Mucosa of descending colon (tissue), 3 donors: ENCODE measurements at regions not wholly inside any gene's neighbourhood (a gene's known extent, or its start where the extent isn't known, plus 50 kb on each side); places are given as distances from the start of the nearest gene placed in this dataset.
A peak's percentile ranks its signal among the peaks of the same experiment; 100 is the strongest.

ENCODE experiments used
- ATAC-seq: fragments of 200-7000 bp; cut with Tn5 transposase; one replicate; pipeline ENCODE4 v1.9.1; 2020; ENCODE audit warnings: mild to moderate bottlenecking, moderate library complexity
- DNase-seq, 3 donors: peaks; one replicate each; pipeline ENCODE4 v3.0.0-alpha.2; 2020
- H3K36me3 ChIP-seq: fragments of 200-600 bp; one replicate; pipeline ENCODE4 v1.8.0; 2021; ENCODE audit warnings: low read depth, mild to moderate bottlenecking
- H3K4me1 ChIP-seq: fragments of 200-600 bp; one replicate; pipeline ENCODE4 v1.8.0; 2021; ENCODE audit warnings: low read depth, mild to moderate bottlenecking
- H3K4me3 ChIP-seq: fragments of 200-600 bp; one replicate; pipeline ENCODE4 v1.8.0; 2021; ENCODE audit warnings: mild to moderate bottlenecking
- H3K9me3 ChIP-seq: fragments of 200-600 bp; one replicate; pipeline ENCODE4 v1.8.0; 2021; ENCODE audit warnings: mild to moderate bottlenecking
- intact Hi-C, 2 donors: fragments of 100-400 bp; cut with DNase I in 1 of 2; cut with micrococcal nuclease in 1 of 2; formaldehyde crosslinking; loops; one replicate each; pipeline versions ENCODE4 v1.11.0 to v1.11.1; 2022; cut with DNase I, micrococcal nuclease
- TF ChIP-seq, protein P1 (sequence below): fragments of 200-600 bp; IDR thresholded peaks from one replicate; pipeline ENCODE4 v1.8.0; 2022; ENCODE audit warnings: antibody characterized with exemption, mild to moderate bottlenecking
- donor health status: DM: no; HTN: no; CAD: no; lungs with moderate emphysema.
- donor health status: DM: no; HTN: no; CAD: no.
- donor health status: DM: no; HTN: yes; CAD: no.

DNA sequence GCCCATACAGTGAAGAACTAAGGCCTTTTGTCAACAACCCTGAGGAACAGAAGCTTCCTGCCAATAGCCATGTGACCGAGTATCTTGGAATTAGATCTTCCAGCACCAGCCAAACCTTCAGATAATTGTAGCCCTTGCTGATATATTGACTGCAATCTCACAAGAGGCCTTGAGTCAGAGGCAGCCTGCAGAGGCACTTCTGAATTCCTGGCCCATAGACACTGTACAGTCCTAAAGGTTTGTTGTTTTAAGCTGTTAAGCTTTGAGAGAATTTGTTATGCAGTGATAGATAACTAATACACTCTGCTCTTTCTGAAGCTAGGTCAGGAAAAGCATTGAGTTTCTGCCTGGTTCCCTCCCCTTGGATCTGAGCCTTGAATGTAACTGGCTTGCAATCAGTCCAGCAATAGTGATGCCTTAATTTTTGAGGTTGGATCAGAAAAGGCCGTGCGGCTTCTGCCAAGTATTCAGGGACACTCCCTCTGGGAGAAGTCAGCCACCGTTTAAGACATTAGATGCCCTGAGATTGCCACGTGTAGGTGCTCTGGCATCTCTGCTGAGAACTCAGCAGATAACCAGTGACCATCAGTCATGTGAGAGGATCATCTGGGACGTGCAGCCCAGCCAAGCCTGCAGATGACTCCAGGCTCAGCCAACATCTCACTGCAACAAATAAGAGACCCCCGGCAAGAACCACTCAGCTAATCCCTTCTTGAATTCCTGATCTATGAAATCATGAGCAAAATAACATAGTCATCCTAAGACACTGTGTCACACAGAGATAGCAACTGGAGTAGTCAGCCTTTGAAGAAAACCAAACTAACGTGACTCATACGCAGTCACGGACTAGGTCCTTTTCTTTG, 126.8 kb upstream of the STC2 start:
- Histone ChIP-seq H3K4me1 (no peaks in the 10 kb centered on the region), H3K36me3 (no peaks in the 10 kb centered on the region), H3K9me3 (no peaks in the 10 kb centered on the region), H3K4me3 (no peak overlapping the region)
- TF ChIP-seq, protein P1, sequence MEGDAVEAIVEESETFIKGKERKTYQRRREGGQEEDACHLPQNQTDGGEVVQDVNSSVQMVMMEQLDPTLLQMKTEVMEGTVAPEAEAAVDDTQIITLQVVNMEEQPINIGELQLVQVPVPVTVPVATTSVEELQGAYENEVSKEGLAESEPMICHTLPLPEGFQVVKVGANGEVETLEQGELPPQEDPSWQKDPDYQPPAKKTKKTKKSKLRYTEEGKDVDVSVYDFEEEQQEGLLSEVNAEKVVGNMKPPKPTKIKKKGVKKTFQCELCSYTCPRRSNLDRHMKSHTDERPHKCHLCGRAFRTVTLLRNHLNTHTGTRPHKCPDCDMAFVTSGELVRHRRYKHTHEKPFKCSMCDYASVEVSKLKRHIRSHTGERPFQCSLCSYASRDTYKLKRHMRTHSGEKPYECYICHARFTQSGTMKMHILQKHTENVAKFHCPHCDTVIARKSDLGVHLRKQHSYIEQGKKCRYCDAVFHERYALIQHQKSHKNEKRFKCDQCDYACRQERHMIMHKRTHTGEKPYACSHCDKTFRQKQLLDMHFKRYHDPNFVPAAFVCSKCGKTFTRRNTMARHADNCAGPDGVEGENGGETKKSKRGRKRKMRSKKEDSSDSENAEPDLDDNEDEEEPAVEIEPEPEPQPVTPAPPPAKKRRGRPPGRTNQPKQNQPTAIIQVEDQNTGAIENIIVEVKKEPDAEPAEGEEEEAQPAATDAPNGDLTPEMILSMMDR, result no peak
- DNase-seq (peak in 1 of 3 donors; percentile 3), ATAC-seq (peak; percentile 14)
- intact Hi-C loops, result no loop called here

GRCh38 chr5:173454361-173454735, 126.1 kb upstream of the STC2 start:
- H3K9me3 ChIP-seq, result no peaks in the 10 kb centered on the region
- no peak overlapping the region for H3K4me3 ChIP-seq
- TF ChIP-seq, protein P1, result no peak
- H3K36me3 ChIP-seq, result no peaks in the 10 kb centered on the region
- H3K4me1 ChIP-seq, result no peaks in the 10 kb centered on the region
- no peak for ATAC-seq
- intact Hi-C loops, result no loop called here
- DNase-seq, result no peak

- DNase-seq, result no peak
- intact Hi-C loops, result no loop called here
- Histone ChIP-seq H3K4me1 (no peaks in the 10 kb centered on the region), H3K36me3 (no peaks in the 10 kb centered on the region), H3K4me3 (no peak overlapping the region), H3K9me3 (no peaks in the 10 kb centered on the region)
- TF ChIP-seq, protein P1, result no peak
- ATAC-seq, result no peak
Measured at GRCh38 chr5:173453167-173453566, 125.0 kb upstream of the STC2 start.

DNA sequence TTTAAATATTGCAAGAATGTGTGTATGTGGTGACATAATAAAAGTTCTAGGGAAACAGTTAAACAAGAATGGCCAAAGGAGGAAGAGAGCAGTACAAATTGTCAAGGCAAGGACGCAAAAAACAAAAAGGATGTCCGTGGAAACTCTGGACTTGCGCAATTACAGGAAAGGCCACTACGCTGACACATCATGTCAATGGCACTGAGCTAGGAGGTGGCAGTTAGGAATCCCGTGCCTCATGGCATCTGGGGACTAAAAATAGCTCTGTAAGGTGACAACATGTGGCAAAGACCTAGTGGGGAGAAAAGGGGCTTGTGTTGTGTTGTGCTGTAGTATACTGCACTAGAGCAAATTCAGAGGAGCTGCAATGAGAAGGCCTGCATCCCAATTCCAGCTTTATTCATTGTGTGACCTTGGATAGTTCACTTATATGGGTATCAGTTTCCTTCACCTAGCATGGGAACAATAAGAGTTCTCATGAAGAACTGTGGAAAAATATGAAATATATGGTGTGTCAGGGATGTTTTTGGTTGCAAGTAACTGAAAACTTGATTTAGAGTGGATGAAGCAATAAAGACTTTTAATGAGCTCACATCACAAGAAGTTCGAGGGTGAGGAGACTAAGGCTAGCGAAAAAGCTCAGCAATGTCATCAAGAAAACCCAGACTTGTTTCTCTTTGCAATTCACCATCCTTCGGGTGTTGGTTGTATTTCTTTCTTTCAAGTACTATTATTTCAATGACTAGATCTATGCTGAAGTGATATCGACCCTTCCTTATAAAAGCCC, 124.1 kb upstream of the STC2 start:
- intact Hi-C loops, result no loop called here
- Histone ChIP-seq H3K4me1 (no peaks in the 10 kb centered on the region), H3K36me3 (no peaks in the 10 kb centered on the region), H3K9me3 (no peaks in the 10 kb centered on the region), H3K4me3 (no peak overlapping the region)
- no peak for ATAC-seq
- peak in 1 of 3 donors; percentile 2 for DNase-seq
- TF ChIP-seq, protein P1, result no peak

DNA sequence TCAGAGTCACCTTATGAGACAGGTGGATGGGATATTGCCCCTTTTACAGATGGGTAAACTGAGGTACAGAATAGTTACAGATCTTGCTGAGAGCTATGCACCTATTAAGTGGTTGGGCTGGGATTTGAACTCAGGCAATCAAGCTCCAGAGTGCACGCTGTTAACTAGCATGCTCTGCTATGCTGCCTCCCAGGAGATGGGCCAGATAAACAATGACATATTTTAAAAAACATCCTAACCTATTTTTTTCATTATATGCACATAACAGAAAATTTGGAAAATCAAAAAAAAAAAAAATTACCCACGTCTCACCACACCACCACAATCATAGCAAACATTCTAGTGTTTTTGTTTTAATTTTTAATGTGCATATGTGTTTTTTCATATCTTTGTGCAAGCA, 123.4 kb upstream of the STC2 start:
- intact Hi-C loops, result no loop called here
- DNase-seq, result no peak

More for the DNA sequence above, 123.4 kb upstream of the STC2 start:
- TF ChIP-seq, protein P1, result no peak
- Histone ChIP-seq H3K36me3 (no peaks in the 10 kb centered on the region), H3K4me1 (no peaks in the 10 kb centered on the region), H3K9me3 (no peaks in the 10 kb centered on the region), H3K4me3 (no peak overlapping the region)
- no peak for ATAC-seq
